Loucy (cell line): ENCODE measurements at regions not wholly inside any gene's neighbourhood (a gene's known extent, or its start where the extent isn't known, plus 50 kb on each side); places are given as distances from the start of the nearest gene placed in this dataset.

Source experiments
- H2AFZ ChIP-seq: fragments of 200-600 bp; sonication (generic); 2 replicates; pipeline ENCODE4 v1.6.0; 2016; ENCODE audit warnings: antibody characterized with exemption, mild to moderate bottlenecking, low read length, moderate library complexity
- H3F3A ChIP-seq: fragments of 200-600 bp; 2 replicates; pipeline ENCODE4 v1.6.0; 2016; ENCODE audit warnings: antibody characterized with exemption, low read depth, mild to moderate bottlenecking
- H3K27me3 ChIP-seq: fragments of 200-600 bp; sonication (generic); 2 replicates; pipeline ENCODE4 v1.6.1; 2014; ENCODE audit warnings: low read length, mild to moderate bottlenecking; ENCODE audit not compliant: insufficient read depth, poor library complexity, severe bottlenecking
- H3K36me3 ChIP-seq: fragments of 200-600 bp; sonication (generic); 2 replicates; pipeline ENCODE4 v1.6.1; 2016; ENCODE audit warnings: low read length; ENCODE audit not compliant: insufficient read depth
- H3K4me1 ChIP-seq: fragments of 200-600 bp; sonication (generic); 2 replicates; pipeline ENCODE4 v1.5.1; 2014; ENCODE audit warnings: low read length, mild to moderate bottlenecking; ENCODE audit not compliant: insufficient read depth, poor library complexity, severe bottlenecking
- H3K4me2 ChIP-seq: fragments of 200-600 bp; sonication (generic); 2 replicates; pipeline ENCODE4 v1.6.0; 2014; ENCODE audit warnings: antibody characterized with exemption, low read length, low read depth, mild to moderate bottlenecking; ENCODE audit not compliant: poor library complexity, severe bottlenecking
- H3K4me3 ChIP-seq: fragments of 200-600 bp; sonication (generic); 2 replicates; pipeline ENCODE4 v1.5.1; 2014; ENCODE audit warnings: low read length, mild to moderate bottlenecking, mixed read lengths; ENCODE audit not compliant: poor library complexity, severe bottlenecking
- H3K79me2 ChIP-seq: fragments of 200-600 bp; sonication (generic); 2 replicates; pipeline ENCODE4 v1.6.1; 2014; ENCODE audit warnings: low read length; ENCODE audit not compliant: insufficient read depth
- H3K9ac ChIP-seq: fragments of 200-600 bp; sonication (generic); 2 replicates; pipeline ENCODE4 v1.6.0; 2014; ENCODE audit warnings: mild to moderate bottlenecking, low read depth, low read length, moderate library complexity; ENCODE audit not compliant: poor library complexity, severe bottlenecking
- H3K9me2 ChIP-seq: fragments of 200-600 bp; sonication (generic); replicated peaks from 2 replicates; pipeline ENCODE4 v1.6.1; 2016; ENCODE audit warnings: low read depth, low read length, mixed read lengths
- H3K9me3 ChIP-seq: fragments of 200-600 bp; sonication (generic); 2 replicates; pipeline ENCODE4 v1.6.1; 2014; ENCODE audit warnings: mild to moderate bottlenecking, antibody characterized with exemption, low read length, low read depth; ENCODE audit not compliant: insufficient read depth
- H4K20me1 ChIP-seq: fragments of 200-600 bp; sonication (generic); 2 replicates; pipeline ENCODE4 v1.6.0; 2014; ENCODE audit warnings: antibody characterized with exemption, low read length, mild to moderate bottlenecking; ENCODE audit not compliant: insufficient read depth, poor library complexity, severe bottlenecking
- EZH2phosphoT487 ChIP-seq: fragments of 200-600 bp; IDR thresholded peaks from 2 replicates; pipeline ENCODE4 v1.6.1; 2018; ENCODE audit warnings: antibody characterized with exemption, mild to moderate bottlenecking, moderate library complexity, borderline replicate concordance
- TF ChIP-seq, protein P1 (sequence below): fragments of 200-600 bp; sonication (generic); conservative IDR thresholded peaks from 2 replicates; pipeline ENCODE4 v1.5.1; 2014; ENCODE audit warnings: mild to moderate bottlenecking, antibody characterized with exemption, low read length

DNA sequence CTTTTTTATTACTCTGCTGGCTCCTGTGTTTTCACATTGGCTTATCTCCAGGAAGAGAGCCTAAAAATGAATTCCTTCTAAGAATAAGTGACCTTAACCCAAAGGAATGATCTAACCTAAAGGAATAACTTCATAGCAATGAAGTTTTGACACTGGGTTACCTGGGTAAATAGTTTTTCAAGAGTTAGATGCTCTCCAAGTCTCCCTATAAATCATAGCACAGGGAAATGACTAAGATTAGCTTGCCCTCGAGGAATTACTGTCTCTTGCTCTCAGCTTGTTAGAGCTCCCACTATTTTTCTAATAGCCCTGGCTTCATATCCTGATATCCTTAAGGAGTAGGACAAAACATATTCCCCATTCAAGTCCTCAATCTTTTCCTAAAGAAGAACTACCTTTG, 66.3 kb downstream of the SPRY2 start:
- peaks cover 11% of the 10 kb centered on the region for H3K4me1 ChIP-seq
- H3K4me2 ChIP-seq: no peak overlapping the region
- no peak overlapping the region for H2AFZ ChIP-seq
- no peaks in the 10 kb centered on the region for H4K20me1 ChIP-seq
- no peak overlapping the region for H3K4me3 ChIP-seq
- H3K9me3 ChIP-seq: no peaks in the 10 kb centered on the region
- H3K79me2 ChIP-seq: no peaks in the 10 kb centered on the region
- H3F3A ChIP-seq: no peaks in the 10 kb centered on the region
- no peaks in the 10 kb centered on the region for H3K27me3 ChIP-seq
- no peak for TF ChIP-seq EZH2phosphoT487
- TF ChIP-seq, protein P1, sequence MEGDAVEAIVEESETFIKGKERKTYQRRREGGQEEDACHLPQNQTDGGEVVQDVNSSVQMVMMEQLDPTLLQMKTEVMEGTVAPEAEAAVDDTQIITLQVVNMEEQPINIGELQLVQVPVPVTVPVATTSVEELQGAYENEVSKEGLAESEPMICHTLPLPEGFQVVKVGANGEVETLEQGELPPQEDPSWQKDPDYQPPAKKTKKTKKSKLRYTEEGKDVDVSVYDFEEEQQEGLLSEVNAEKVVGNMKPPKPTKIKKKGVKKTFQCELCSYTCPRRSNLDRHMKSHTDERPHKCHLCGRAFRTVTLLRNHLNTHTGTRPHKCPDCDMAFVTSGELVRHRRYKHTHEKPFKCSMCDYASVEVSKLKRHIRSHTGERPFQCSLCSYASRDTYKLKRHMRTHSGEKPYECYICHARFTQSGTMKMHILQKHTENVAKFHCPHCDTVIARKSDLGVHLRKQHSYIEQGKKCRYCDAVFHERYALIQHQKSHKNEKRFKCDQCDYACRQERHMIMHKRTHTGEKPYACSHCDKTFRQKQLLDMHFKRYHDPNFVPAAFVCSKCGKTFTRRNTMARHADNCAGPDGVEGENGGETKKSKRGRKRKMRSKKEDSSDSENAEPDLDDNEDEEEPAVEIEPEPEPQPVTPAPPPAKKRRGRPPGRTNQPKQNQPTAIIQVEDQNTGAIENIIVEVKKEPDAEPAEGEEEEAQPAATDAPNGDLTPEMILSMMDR: no peak
- H3K9ac ChIP-seq: no peak overlapping the region
- H3K9me2 ChIP-seq: no peaks in the 10 kb centered on the region
- H3K36me3 ChIP-seq: no peaks in the 10 kb centered on the region

DNA sequence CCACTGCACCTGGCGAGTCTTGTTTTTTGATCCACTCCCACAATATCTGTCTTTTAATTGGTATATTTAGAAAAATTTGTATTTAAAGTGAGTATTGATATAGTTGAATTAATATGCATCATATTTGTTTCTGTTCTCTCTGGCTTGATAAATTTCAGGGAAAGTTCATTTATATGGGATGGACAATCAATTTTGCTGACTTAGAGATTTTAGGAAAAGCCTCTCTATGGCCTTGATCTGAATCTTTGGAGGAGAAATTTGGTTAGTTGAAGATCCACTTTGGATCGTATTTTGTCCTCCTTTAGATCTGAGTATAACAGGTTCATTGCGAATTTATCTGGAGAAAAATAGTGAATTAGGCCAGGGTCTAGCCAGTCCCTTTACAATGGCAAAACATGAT, 67.2 kb downstream of the SPRY2 start:
- H3K4me1 ChIP-seq: peaks cover 11% of the 10 kb centered on the region
- H2AFZ ChIP-seq: no peak overlapping the region
- no peaks in the 10 kb centered on the region for H3K9me3 ChIP-seq
- H3K9me2 ChIP-seq: no peaks in the 10 kb centered on the region
- H3K4me2 ChIP-seq: no peak overlapping the region
- no peaks in the 10 kb centered on the region for H3K79me2 ChIP-seq
- H4K20me1 ChIP-seq: no peaks in the 10 kb centered on the region
- no peaks in the 10 kb centered on the region for H3K36me3 ChIP-seq
- no peak for TF ChIP-seq EZH2phosphoT487
- TF ChIP-seq, protein P1: no peak
- no peak overlapping the region for H3K4me3 ChIP-seq
- no peaks in the 10 kb centered on the region for H3F3A ChIP-seq
- H3K9ac ChIP-seq: no peak overlapping the region
- H3K27me3 ChIP-seq: no peaks in the 10 kb centered on the region

DNA sequence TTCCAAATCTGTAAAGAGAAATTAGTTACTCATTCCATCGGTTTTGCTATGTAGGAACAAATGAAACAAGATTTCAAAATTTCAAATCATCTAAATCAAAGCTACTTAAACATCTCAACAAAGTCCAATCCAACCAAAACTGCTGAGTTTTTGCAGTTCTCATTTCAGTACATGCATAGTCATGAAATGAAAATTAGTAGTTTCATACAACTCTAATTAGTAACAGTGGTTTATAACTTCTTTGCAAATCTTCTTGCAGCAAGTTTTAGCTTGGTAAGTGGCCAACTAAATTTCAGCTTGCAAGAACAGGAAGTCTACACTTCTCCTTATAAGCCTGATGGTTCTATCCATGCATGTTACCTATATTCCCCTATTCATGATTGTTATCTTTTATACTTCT, 75.6 kb downstream of the SPRY2 start:
- Histone ChIP-seq H3K27me3 (no peaks in the 10 kb centered on the region), H3K4me2 (no peak overlapping the region)
- TF ChIP-seq EZH2phosphoT487: no peak
- TF ChIP-seq, protein P1: no peak

More for the DNA sequence above, 75.6 kb downstream of the SPRY2 start:
- H3K9me3 ChIP-seq: no peaks in the 10 kb centered on the region; the same call in 1 of the 2 replicates
- no peak overlapping the region for H3K9ac ChIP-seq
- H3K9me2 ChIP-seq: no peaks in the 10 kb centered on the region
- H3K4me3 ChIP-seq: no peak overlapping the region
- no peaks in the 10 kb centered on the region for H4K20me1 ChIP-seq
- no peaks in the 10 kb centered on the region for H3F3A ChIP-seq
- no peaks in the 10 kb centered on the region for H3K36me3 ChIP-seq
- no peak overlapping the region for H2AFZ ChIP-seq
- H3K79me2 ChIP-seq: no peaks in the 10 kb centered on the region
- peaks cover 10% of the 10 kb centered on the region for H3K4me1 ChIP-seq
